Stomach (tissue), 8 donors: ENCODE measurements at regions not wholly inside any gene's neighbourhood (a gene's known extent, or its start where the extent isn't known, plus 50 kb on each side); places are given as distances from the start of the nearest gene placed in this dataset.

Source experiments
- DNase-seq, 2 donors: peaks; one replicate each; pipeline versions ENCODE4 v3.0.0 to v3.0.0-alpha.2; 2013 to 2019
- H3K27ac ChIP-seq, 5 donors: fragments of 200-600 bp in 4 of 5; sonication (generic) in 4 of 5; one replicate each; pipeline ENCODE4 v1.5.1; 2013 to 2019; ENCODE audit warnings: mild to moderate bottlenecking in 1 of 5, moderate library complexity in 1 of 5
- H3K27me3 ChIP-seq, 3 donors: fragments of 200-600 bp; sonication (generic); one replicate each; pipeline ENCODE4 v1.5.1; 2017 to 2019; ENCODE audit warnings: mixed run types in 1 of 3
- H3K36me3 ChIP-seq, 4 donors: fragments of 200-600 bp; sonication (generic); 1 replicate in 3 of 4; 2 replicates in 1 of 4; pipeline ENCODE4 v1.5.1; 2016 to 2019
- H3K4me1 ChIP-seq, 4 donors: fragments of 200-600 bp; sonication (generic); one replicate each; pipeline ENCODE4 v1.5.1; 2016 to 2019
- H3K4me3 ChIP-seq, 4 donors: fragments of 200-600 bp; sonication (generic) in 3 of 4; one replicate each; pipeline ENCODE4 v1.5.1; 2016 to 2019; ENCODE audit warnings: mild to moderate bottlenecking in 1 of 4
- H3K9me3 ChIP-seq, 4 donors: fragments of 200-600 bp; sonication (generic); one replicate each; pipeline ENCODE4 v1.5.1; 2016 to 2019
- EP300 ChIP-seq: sonication (generic); formaldehyde crosslinking; IDR thresholded peaks from one replicate; pipeline ENCODE4 v1.6.1; 2017; ENCODE audit warnings: antibody characterized with exemption
- POLR2A ChIP-seq, 4 donors: fragments of 450-650 bp; IDR thresholded peaks; one replicate each; pipeline ENCODE4 v1.6.1; 2016; ENCODE audit warnings: antibody characterized with exemption in 4 of 4, control low read depth in 2 of 4, mild to moderate bottlenecking in 1 of 4, moderate library complexity in 1 of 4
- POLR2AphosphoS5 ChIP-seq, 3 donors: sonication (generic); formaldehyde crosslinking; IDR thresholded peaks; one replicate each; pipeline ENCODE4 v1.6.1; 2016; ENCODE audit warnings: antibody characterized with exemption in 3 of 3
- WGBS, 5 donors: extraction: QIAGEN DNeasy Blood & Tissue Kit in 3 of 5; methylation state at CpG; one replicate each; pipeline versions ENCODE4 v1.1.5 to v1.1.7; 2013 to 2018; 5-methylcytosine and 5-hydroxymethylcytosine counted together
- intact Hi-C: fragments of 100-400 bp; cut with DNase I; formaldehyde crosslinking; loops from one replicate; pipeline ENCODE4 v1.15.1; 2023; ENCODE audit warnings: low total_unique reads
- TF ChIP-seq, protein P1 (sequence below), 7 experiments: fragments of 450-650 bp in 4 of 7; fragments of 200-600 bp in 3 of 7; sonication (generic) in 3 of 7; IDR thresholded peaks; one replicate each; pipeline ENCODE4 v1.5.1; 2016 to 2019; ENCODE audit warnings: antibody characterized with exemption in 7 of 7, control low read depth in 2 of 7, mild to moderate bottlenecking in 1 of 7
- donor health status: healthy with polysubstance abuse.
- donor health status: Bipolar disorder and iron deficiency.
- donor health status: healthy.

DNA sequence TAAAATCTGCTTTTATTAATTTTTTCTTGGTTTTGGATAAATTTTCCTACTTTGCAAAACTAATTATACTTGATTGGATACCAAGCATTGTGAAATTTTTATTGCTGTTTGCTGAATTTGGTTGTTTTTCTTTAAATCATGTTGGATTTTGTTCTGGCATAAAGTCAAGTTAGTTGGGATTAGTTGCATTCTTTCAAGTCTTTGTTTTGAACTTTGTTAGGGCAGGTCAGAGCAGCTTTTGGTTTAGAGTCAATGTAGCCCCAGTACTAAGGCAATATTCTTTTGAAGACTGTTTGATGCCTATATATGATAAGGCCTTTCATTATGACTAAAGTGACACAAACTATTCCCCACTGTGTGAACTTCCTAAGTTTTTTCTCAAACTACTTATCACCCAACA is 531.1 kb downstream of the RASEF start:
- H3K36me3 ChIP-seq, result no peaks in the 10 kb centered on the region
- peaks cover 0 to 16% (median 9%) of the 10 kb centered on the region in 4 donors for H3K9me3 ChIP-seq
- no peak for TF ChIP-seq POLR2AphosphoS5 (IDR thresholded peaks at IDR 0.05)
- TF ChIP-seq, protein P1, sequence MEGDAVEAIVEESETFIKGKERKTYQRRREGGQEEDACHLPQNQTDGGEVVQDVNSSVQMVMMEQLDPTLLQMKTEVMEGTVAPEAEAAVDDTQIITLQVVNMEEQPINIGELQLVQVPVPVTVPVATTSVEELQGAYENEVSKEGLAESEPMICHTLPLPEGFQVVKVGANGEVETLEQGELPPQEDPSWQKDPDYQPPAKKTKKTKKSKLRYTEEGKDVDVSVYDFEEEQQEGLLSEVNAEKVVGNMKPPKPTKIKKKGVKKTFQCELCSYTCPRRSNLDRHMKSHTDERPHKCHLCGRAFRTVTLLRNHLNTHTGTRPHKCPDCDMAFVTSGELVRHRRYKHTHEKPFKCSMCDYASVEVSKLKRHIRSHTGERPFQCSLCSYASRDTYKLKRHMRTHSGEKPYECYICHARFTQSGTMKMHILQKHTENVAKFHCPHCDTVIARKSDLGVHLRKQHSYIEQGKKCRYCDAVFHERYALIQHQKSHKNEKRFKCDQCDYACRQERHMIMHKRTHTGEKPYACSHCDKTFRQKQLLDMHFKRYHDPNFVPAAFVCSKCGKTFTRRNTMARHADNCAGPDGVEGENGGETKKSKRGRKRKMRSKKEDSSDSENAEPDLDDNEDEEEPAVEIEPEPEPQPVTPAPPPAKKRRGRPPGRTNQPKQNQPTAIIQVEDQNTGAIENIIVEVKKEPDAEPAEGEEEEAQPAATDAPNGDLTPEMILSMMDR (IDR thresholded peaks at IDR 0.05), result no peak
- TF ChIP-seq POLR2A (IDR thresholded peaks at IDR 0.05), result no peak
- TF ChIP-seq EP300, result no peak
- no peaks in the 10 kb centered on the region for H3K27me3 ChIP-seq
- intact Hi-C loops, result no loop called here
- H3K27ac ChIP-seq, result no peak overlapping the region
- no peak overlapping the region for H3K4me3 ChIP-seq
- no peaks in the 10 kb centered on the region for H3K4me1 ChIP-seq
- DNase-seq, result no peak

DNA sequence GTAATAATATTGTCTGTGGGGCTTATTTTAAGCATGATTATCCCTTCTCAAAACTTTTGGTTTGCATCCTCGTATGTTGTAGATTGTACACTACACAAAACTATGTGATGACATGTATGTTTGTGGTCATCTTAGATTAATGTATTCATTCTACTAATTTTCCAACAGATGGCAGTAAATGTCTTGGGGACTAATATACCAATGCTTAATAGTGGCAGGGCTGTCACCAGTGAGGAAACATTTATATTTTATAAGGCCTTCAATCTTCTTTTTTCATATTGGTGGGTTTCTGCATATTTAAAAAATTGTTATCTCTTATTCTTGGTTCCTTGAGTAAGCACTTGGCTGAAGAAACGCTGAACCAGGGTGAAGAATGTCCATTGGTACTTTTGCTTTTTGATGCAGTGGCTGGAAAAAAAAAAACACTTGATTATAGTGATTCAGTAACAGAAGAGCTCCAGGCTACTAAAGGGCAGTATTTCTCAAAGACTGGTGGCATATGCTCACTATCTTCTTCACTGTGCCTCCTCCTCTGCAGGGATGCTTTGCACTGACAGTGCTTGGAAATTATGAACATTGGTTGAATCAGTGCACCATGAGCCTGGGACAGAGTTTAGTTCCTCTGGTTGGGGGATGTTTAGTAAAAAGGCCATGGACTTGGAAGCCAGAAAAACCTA is 530.3 kb downstream of the RASEF start:
- intact Hi-C loops, result no loop called here
- H3K27ac ChIP-seq, result no peak overlapping the region
- 6 to 23% (median 17%) methylated on average over 2 of the region's 2 CpGs for WGBS, 5 donors
- H3K9me3 ChIP-seq, result peaks cover 0 to 7% (median 2%) of the 10 kb centered on the region in 4 donors
- no peak overlapping the region for H3K4me3 ChIP-seq
- TF ChIP-seq POLR2AphosphoS5 (IDR thresholded peaks at IDR 0.05), result no peak
- TF ChIP-seq, protein P1 (IDR thresholded peaks at IDR 0.05), result peak in 4 of 7 experiments; percentile 28 to 53 (median 34)
- no peaks in the 10 kb centered on the region for H3K36me3 ChIP-seq
- no peaks in the 10 kb centered on the region for H3K4me1 ChIP-seq
- no peaks in the 10 kb centered on the region for H3K27me3 ChIP-seq
- peak in 1 of 2 donors; percentile 45 for DNase-seq

DNA sequence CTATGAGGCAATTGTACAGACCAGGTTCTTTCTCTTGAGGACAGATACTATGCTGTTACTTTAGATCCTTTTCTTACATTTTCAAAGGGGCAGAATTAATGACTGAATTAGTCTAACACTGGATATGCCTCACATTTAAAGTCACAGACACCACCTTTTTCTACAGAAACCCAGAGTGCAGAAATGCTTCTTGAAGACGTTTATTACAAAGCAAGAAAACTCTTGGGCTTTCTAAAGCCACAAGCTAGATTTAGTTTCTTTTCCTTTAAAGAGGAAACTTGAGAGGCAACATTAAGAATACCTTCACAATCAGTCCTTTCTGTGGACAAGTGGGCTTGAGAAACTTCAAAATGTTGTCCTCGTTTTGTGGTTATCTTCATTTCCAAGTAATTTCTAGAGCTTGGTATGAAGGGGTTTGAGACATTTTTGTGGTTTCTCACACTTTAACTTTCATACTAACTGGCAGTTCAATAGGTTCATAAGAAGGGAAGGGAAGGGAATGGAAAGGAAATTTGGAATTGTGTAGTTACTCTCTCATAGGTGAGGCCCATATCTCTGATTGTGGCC is 527.4 kb downstream of the RASEF start:
- H3K27me3 ChIP-seq, result no peaks in the 10 kb centered on the region
- H3K27ac ChIP-seq, result no peak overlapping the region
- H3K36me3 ChIP-seq, result no peaks in the 10 kb centered on the region
- WGBS, 5 donors, result 34 to 49% (median 40%) methylated on average over 2 of the region's 2 CpGs
- no peak overlapping the region for H3K4me3 ChIP-seq
- TF ChIP-seq POLR2A (IDR thresholded peaks at IDR 0.05) (no peak), POLR2AphosphoS5 (IDR thresholded peaks at IDR 0.05) (no peak), EP300 (no peak)
- TF ChIP-seq, protein P1 (IDR thresholded peaks at IDR 0.05), result no peak
- intact Hi-C loops, result no loop called here
- H3K4me1 ChIP-seq, result no peaks in the 10 kb centered on the region
- no peak for DNase-seq
- no peaks in the 10 kb centered on the region for H3K9me3 ChIP-seq

DNA sequence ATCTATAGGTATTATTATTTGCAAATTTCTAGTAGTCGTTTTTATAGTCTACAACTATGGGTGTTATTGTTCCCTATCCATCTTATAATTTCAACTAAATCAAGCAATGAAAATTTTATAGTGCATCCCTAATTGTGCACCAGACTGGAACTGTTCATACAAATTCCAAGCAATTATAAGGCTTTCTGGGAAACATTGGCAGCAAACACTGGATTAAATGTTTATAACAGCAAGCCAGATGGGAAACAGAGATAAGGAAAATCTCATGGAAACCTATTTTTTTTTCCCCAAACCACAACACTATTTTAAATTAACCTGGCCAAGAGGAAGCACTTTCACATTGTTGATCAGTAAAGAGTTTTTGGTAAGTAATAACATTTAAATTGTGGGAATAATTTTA is 524.3 kb downstream of the RASEF start:
- Histone ChIP-seq H3K27me3 (no peaks in the 10 kb centered on the region), H3K4me1 (no peaks in the 10 kb centered on the region), H3K9me3 (no peaks in the 10 kb centered on the region), H3K27ac (no peak overlapping the region), H3K4me3 (no peak overlapping the region), H3K36me3 (no peaks in the 10 kb centered on the region)
- 53 to 76% (median 73%) methylated on average over 1 of the region's 1 CpG for WGBS, 5 donors
- no peak for DNase-seq
- intact Hi-C loops, result no loop called here
- TF ChIP-seq, protein P1 (IDR thresholded peaks at IDR 0.05), result no peak
- no peak for TF ChIP-seq POLR2A (IDR thresholded peaks at IDR 0.05)
- TF ChIP-seq POLR2AphosphoS5 (IDR thresholded peaks at IDR 0.05), result no peak
- no peak for TF ChIP-seq EP300
